ENCODE measurements at regions not wholly inside any gene's neighbourhood (a gene's known extent, or its start where the extent isn't known, plus 50 kb on each side); places are given as distances from the start of the nearest gene placed in this dataset.

DNA sequence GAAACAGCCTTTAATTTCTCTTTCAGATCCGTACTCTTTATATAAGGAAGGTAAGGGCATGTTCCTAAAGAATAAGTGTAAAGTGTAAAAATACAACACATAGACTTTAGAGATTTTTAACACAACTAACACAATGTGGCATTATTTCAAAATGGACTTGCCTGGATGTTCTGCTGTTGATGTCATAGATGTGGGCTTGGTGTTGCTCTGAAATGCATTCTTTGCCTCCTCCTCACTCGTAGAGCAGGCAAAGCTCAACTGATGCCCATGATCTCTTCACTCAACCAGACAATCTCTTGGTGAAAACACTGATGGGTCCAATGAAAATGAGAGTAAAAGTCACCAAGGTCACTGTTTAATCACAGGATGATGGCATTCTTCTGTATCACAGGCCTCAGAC lies 174.2 kb upstream of the TCERG1L start:
- Histone ChIP-seq H3K4me3 (ENCODE audit: low read length) (no peak overlapping the region), H3K4me2 (ENCODE audit: low read length) (no peak overlapping the region), H3K9ac (ENCODE audit: low read length) (no peak overlapping the region), H3K27ac (ENCODE audit: low read length) (no peak overlapping the region), H3K9me3 (ENCODE audit: low read length) (no peaks in the 10 kb centered on the region), H3K9me2 (ENCODE audit: insufficient read depth, low read length) (no peaks in the 10 kb centered on the region), H3K36me3 (ENCODE audit: insufficient read depth, low read length) (no peaks in the 10 kb centered on the region), H3K79me2 (replicated peaks; ENCODE audit: insufficient read depth, low read length) (no peaks in the 10 kb centered on the region), H3F3A (ENCODE audit: insufficient read depth, low read length, poor library complexity, severe bottlenecking) (no peaks in the 10 kb centered on the region), H3K27me3 (ENCODE audit: insufficient read depth, low read depth, low read length) (no peaks in the 10 kb centered on the region), H4K20me1 (ENCODE audit: insufficient read depth) (no peaks in the 10 kb centered on the region), H2AFZ (ENCODE audit: low read depth, low read length) (no peak overlapping the region)
- TF ChIP-seq POLR2AphosphoS5 (IDR thresholded peaks at IDR 0.05) (no peak), RAD21 (conservative IDR thresholded peaks at IDR 0.05) (no peak), EZH2 (IDR thresholded peaks at IDR 0.05; ENCODE audit: borderline replicate concordance, insufficient read depth, low read length, poor library complexity, severe bottlenecking) (no peak), SMC3 (conservative IDR thresholded peaks at IDR 0.05; ENCODE audit: poor library complexity) (no peak), TAF1 (IDR thresholded peaks at IDR 0.05; ENCODE audit: low read depth) (no peak), EP300 (conservative IDR thresholded peaks at IDR 0.05; ENCODE audit: poor library complexity, severe bottlenecking) (no peak), MXI1 (conservative IDR thresholded peaks at IDR 0.05; ENCODE audit: poor library complexity, severe bottlenecking) (no peak)
- TF ChIP-seq, protein P1, sequence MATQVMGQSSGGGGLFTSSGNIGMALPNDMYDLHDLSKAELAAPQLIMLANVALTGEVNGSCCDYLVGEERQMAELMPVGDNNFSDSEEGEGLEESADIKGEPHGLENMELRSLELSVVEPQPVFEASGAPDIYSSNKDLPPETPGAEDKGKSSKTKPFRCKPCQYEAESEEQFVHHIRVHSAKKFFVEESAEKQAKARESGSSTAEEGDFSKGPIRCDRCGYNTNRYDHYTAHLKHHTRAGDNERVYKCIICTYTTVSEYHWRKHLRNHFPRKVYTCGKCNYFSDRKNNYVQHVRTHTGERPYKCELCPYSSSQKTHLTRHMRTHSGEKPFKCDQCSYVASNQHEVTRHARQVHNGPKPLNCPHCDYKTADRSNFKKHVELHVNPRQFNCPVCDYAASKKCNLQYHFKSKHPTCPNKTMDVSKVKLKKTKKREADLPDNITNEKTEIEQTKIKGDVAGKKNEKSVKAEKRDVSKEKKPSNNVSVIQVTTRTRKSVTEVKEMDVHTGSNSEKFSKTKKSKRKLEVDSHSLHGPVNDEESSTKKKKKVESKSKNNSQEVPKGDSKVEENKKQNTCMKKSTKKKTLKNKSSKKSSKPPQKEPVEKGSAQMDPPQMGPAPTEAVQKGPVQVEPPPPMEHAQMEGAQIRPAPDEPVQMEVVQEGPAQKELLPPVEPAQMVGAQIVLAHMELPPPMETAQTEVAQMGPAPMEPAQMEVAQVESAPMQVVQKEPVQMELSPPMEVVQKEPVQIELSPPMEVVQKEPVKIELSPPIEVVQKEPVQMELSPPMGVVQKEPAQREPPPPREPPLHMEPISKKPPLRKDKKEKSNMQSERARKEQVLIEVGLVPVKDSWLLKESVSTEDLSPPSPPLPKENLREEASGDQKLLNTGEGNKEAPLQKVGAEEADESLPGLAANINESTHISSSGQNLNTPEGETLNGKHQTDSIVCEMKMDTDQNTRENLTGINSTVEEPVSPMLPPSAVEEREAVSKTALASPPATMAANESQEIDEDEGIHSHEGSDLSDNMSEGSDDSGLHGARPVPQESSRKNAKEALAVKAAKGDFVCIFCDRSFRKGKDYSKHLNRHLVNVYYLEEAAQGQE (IDR thresholded peaks at IDR 0.05; ENCODE audit: borderline replicate concordance), result no peak
- TF ChIP-seq, protein P2, sequence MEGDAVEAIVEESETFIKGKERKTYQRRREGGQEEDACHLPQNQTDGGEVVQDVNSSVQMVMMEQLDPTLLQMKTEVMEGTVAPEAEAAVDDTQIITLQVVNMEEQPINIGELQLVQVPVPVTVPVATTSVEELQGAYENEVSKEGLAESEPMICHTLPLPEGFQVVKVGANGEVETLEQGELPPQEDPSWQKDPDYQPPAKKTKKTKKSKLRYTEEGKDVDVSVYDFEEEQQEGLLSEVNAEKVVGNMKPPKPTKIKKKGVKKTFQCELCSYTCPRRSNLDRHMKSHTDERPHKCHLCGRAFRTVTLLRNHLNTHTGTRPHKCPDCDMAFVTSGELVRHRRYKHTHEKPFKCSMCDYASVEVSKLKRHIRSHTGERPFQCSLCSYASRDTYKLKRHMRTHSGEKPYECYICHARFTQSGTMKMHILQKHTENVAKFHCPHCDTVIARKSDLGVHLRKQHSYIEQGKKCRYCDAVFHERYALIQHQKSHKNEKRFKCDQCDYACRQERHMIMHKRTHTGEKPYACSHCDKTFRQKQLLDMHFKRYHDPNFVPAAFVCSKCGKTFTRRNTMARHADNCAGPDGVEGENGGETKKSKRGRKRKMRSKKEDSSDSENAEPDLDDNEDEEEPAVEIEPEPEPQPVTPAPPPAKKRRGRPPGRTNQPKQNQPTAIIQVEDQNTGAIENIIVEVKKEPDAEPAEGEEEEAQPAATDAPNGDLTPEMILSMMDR (IDR thresholded peaks at IDR 0.05; ENCODE audit: poor library complexity, severe bottlenecking), result no peak

DNA sequence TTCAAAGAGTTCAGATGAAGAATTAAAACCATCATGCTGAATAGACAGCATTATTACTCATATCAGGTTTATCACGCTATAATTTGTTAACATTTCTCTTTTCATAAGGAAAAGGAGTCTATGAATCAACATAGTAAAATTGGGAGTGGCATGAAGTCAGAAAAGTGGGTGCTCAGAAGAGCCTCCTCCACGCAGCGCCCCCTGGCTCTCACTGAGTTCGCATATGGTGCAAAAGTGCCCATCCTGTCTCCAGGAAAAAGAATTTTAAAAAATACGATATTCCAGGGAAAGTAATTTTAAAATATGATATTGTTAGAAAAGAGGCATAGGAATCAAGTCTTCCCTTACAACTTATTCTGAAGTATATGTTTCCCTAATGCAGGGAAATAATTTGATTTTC lies 176.3 kb upstream of the TCERG1L start:
- Histone ChIP-seq H3F3A (ENCODE audit: insufficient read depth, low read length, poor library complexity, severe bottlenecking) (no peaks in the 10 kb centered on the region), H3K4me3 (ENCODE audit: low read length) (no peak overlapping the region), H3K27ac (ENCODE audit: low read length) (no peak overlapping the region), H3K9me2 (ENCODE audit: insufficient read depth, low read length) (no peaks in the 10 kb centered on the region), H2AFZ (ENCODE audit: low read depth, low read length) (no peak overlapping the region), H4K20me1 (ENCODE audit: insufficient read depth) (no peaks in the 10 kb centered on the region), H3K4me2 (ENCODE audit: low read length) (no peak overlapping the region), H3K9ac (ENCODE audit: low read length) (no peak overlapping the region), H3K36me3 (ENCODE audit: insufficient read depth, low read length) (no peaks in the 10 kb centered on the region), H3K79me2 (replicated peaks; ENCODE audit: insufficient read depth, low read length) (no peaks in the 10 kb centered on the region), H3K9me3 (ENCODE audit: low read length) (no peaks in the 10 kb centered on the region), H3K27me3 (ENCODE audit: insufficient read depth, low read depth, low read length) (no peaks in the 10 kb centered on the region)
- TF ChIP-seq MXI1 (conservative IDR thresholded peaks at IDR 0.05; ENCODE audit: poor library complexity, severe bottlenecking), result no peak
- TF ChIP-seq RAD21 (conservative IDR thresholded peaks at IDR 0.05), result no peak
- no peak for TF ChIP-seq EP300 (conservative IDR thresholded peaks at IDR 0.05; ENCODE audit: poor library complexity, severe bottlenecking)
- no peak for TF ChIP-seq SMC3 (conservative IDR thresholded peaks at IDR 0.05; ENCODE audit: poor library complexity)
- no peak for TF ChIP-seq EZH2 (IDR thresholded peaks at IDR 0.05; ENCODE audit: borderline replicate concordance, insufficient read depth, low read length, poor library complexity, severe bottlenecking)
- TF ChIP-seq, protein P2 (IDR thresholded peaks at IDR 0.05; ENCODE audit: poor library complexity, severe bottlenecking), result no peak
- no peak for TF ChIP-seq TAF1 (IDR thresholded peaks at IDR 0.05; ENCODE audit: low read depth)
- TF ChIP-seq POLR2AphosphoS5 (IDR thresholded peaks at IDR 0.05), result no peak
- TF ChIP-seq, protein P1 (IDR thresholded peaks at IDR 0.05; ENCODE audit: borderline replicate concordance), result no peak
